ENCODE measurements at regions not wholly inside any gene's neighbourhood (a gene's known extent, or its start where the extent isn't known, plus 50 kb on each side); places are given as distances from the start of the nearest gene placed in this dataset.
A peak's percentile ranks its signal among the peaks of the same experiment; 100 is the strongest.
"Not testable (repeated sequence)": the region's sequence is repeated elsewhere in the genome, so short reads cannot be mapped to it uniquely, and the experiment has no call there.

DNA sequence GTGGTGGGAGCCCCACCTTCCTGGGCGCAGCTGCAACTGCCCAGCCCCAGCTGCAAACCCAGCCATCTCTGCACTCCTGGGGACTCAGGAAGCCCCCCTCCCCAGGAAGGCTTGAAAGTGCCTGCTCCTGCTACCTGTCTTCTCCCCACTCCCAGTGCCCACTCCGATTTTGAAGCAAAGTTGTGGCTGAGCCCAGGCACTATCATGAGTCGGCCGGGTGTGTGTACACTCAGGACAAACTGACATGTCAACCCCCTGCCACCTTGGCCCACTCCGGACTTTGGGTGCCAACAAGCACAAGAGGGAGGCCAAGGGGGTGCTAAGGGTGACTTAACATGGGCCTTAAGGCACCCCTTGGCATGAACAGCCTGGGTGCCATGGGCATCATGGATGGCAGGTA, 325.5 kb upstream of the PTGER4 start:
- DNase-seq (ENCODE audit: low read depth), result no peak

DNA sequence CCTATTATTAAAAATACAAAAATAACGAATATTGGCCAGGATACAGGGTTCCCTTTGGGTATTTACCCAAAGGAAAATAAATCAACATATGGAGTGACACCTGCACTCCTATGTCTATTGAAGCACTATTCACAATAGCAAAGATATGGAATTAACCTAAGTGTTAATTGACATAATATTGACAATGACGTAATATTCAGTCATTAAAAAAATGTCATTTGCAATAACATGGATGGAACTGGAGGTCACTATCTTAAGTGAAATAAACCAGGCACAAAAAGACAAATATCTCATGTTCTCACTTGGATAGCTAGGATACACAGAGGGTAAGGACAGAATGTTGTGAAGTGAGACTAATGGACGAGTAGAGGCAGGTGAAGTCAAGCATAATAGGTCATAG, 326.3 kb upstream of the PTGER4 start:
- DNase-seq (ENCODE audit: low read depth), result no peak

DNA sequence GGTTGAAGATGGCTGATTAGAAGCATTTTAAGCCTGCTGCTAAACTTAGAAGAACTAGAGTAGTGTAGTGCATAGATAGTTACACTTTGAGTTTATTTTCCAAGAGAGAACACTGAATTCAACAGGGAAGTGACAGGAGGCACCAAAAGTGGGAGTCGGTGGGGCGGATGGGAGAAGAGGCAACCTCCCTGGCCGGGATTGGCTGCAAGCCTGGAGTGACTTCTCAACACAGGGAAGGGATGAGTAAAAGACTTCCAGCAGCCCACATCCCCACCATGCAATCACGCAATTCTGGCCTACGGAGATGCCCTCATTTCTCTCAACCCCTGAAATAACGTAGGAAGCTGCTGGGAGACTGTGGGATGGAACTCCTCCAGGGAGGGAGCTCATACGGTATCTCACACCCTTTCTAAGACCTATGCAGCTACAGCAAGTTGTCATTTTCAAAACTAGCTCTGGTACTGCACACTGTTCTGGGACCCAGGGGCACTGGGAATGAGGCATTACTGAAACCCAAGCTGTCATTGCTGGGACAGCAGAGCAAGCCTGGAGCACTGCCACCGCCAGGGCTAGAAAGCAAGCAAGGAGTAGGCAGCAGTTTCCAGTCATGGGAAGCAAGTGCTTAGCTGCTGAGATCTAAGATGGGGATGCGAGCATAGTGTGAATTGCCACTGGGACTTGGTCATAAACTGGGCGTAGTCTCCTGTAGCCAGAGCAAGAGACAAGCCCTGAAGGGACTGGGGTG, 331.6 kb upstream of the PTGER4 start:
- no peak for DNase-seq (ENCODE audit: low read depth)

DNA sequence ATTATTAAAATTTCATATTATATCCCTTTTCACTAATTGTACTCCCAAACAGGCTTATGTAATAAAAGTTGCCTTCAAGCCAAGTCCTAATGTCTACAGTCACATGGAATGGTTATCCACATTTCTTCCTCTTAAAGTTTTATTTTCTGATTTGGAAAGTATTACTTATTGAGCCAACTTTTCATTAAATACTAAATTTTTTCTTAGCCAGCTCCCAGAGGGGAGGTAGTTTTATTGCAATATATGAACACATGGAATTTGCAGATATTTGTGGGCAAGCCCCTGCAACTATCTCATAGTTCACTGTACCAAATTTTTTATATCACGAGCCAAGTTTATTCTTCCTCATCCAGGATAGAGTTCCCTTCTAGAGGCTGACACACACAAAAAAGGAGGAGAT, 332.8 kb upstream of the PTGER4 start:
- DNase-seq (ENCODE audit: low read depth), result no peak

DNA sequence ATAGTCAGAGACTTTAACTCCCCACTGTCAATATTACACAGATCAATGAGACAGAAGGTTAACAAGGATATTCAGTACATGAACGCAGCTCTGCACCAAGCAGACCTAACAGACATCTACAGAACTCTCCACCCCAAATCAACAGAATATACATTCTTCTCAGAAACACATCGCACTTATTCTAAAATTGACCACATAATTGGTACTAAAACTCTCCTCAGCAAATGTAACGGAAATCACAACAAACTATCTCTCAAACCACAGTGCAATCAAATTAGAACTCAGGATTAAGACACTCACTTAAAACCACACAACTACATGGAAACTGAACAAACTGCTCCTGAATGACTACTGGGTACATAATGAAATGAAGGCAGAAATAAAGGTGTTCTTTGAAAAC, 341.3 kb upstream of the PTGER4 start:
- DNase-seq (ENCODE audit: low read depth), result not testable (repeated sequence)

DNA sequence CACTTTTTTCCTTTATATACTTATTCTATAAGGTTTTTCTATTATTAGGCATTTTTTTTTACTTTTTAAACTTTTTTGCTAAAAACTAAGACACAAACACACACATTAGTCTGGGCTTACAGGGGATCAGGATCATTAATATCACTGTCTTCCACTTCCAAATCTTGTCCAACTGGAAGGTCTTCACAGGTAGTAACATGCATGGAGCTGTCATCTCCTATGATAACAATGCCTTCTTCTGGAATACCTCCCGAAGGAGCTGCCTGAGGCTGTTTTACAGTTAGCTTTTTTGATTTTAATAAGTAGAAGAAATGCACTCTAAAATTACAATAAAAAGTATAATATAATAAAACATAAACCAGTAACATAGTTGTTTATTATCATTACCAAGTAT, 345.5 kb upstream of the PTGER4 start:
- no peak for DNase-seq (ENCODE audit: low read depth)

DNA sequence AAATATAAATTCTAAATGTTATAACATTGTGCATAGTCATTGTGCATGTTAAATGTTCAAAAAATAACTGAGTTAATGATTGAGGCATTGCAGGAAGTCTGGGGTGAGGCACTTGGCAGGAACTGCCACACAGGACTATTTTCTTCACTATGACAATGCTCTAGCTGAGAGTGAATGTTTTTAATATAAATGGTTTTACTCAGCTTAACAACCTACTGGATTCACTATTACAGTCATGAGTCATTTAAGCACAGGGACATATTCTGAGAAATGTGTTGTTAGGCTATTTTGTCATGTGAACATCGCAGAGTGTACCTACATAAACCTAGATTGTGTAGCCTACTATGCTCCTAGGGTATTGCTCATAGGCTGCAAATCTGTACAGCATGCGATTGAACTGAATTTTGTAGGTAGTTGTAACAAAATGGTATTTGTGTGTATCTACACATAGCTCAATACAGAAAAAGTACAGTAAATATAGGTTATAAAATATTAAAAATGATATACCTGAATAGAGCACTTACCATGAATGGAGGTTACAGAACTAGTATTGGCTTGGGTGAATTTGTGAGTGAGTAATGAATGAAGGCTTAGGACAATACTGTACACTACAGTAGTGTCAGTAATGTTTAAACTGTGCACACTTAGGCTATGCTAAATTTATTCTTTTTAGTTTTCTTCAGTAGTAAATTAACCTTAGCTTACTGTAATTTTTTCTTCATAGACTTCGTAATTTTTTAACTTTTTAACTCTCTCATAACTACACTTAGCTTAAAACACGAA, 346.1 kb upstream of the PTGER4 start:
- peak; percentile 70 for DNase-seq (ENCODE audit: low read depth)

DNA sequence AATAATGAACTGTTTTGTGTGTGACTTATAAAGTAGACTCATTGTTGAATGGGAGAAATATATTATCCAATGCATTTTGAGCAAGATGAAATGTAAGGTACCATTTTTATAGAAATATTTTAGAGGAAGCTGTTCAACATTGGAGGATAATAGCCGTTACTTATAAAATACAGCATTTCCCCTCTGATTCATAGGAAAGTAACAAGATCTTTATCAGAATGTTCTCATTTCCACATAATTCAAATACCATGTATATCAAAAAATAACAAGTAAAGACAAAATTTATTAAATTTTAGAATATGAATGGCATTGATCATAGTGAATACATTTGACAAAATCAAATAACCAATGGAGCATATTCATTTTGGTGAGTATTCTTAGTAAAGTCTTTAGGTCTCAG, 346.7 kb upstream of the PTGER4 start:
- peak; percentile 6 for DNase-seq (ENCODE audit: low read depth)

DNA sequence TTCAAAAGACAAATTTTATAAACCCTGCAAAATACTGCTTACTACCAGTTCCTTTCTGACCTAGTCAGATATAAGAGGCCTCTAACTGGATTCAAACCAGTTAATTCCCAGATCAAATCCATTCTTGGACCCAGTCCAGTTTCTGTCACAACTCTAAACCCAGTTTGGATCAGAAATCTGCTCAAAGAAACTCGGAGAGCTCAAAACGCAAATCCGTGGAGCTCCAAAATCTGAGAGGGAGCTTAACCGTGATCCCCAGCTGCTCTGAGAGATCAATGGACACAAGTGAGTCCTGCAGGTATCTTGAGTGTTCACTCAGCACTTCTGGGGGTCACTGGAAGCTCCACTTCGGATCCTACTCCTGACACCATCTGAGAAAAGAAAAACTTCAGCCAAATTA, 348.1 kb upstream of the PTGER4 start:
- DNase-seq (ENCODE audit: low read depth), result no peak

DNA sequence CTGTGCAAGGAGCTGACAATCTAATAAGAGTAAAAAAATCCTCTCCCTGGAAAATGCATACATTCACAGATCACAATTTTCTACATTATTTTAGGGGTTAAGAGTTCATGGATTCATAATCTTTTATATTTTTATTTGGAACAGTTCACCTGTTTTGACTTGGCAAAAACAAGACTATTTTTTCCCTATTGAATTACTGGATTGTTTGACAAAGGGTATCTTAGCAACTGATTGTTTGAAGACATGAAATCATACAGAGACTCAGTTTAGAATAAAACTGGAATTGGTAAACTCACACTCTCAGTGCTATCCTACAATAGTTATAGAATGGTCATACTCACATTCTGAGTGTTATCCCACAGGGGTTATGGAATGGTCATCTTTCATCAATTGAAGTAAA, 358.2 kb upstream of the PTGER4 start:
- peak; percentile 5 for DNase-seq (ENCODE audit: low read depth)

DNA sequence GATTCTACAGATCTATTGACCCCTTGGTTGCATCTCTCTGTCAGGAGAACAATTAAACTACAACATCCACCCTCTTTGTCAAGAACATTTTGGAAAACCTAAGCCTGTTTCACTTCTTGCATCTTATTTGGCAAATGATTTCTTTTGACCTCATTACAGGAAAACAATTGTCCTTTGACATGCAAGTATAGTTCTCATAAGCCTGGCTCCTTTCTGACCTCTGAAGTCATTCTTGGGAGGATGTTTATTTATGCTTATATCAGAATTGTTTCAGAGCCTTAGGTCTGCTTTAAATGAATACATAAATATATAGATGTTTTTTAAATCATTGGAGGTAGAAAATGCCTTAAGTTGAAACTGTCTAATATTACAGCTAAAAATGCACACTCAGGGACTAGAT, 361.3 kb upstream of the PTGER4 start:
- DNase-seq (ENCODE audit: low read depth), result no peak

DNA sequence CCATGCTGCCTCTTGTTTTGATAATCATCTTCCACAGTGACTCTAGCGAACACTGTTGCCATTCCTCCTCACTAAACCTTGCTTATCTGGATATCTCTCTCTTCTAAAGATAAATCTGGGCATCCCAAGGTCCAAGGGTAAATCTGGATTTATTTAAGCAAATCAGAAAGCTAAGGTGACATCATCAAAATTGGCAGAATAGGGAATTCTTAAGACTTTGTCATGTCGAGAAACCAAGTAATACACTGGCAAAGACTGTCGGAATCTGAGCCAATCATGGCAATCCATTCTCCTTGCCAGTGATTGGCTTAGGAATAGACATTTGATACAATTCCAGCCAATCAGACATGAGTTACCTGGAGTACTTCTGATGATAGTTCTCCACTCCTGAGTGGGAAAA, 362.7 kb upstream of the PTGER4 start:
- no peak for DNase-seq (ENCODE audit: low read depth)

DNA sequence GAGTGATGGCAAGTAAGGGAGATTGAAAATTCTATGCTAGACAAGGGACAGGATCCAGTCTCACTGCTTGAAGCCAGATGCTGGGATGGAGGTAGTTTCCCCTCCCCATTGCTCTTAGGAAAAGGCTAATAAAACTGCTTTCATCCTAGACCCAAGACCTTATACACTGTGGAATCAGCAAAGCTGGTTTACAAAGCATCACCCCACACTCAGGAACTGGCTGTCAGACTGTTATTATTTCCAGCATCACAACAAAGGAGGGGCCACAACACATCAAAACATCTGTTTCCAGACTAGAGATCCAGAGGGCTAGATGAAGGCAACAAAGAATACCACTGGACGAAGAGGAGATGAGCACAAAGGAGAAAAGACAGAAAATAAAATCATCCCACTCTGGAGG, 364.6 kb upstream of the PTGER4 start:
- DNase-seq (ENCODE audit: low read depth), result no peak

DNA sequence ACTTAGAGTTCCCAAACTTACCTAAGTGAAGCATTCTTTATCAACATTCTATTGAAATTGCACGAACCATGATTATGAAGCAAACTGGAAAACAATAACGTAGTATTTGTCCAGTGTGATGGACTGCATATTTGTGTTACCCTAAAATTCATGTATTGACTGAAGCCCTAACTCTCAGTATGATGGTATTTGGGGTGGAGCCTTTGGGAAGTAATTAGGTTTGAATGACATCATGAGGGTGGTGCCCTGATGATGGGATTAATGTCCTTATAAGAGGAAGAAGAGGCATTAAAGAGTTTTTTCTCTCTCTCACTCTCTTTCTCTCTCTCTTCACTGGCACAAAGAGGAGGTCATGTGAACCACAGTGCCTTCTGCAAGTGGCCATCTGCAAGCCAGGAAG, 365.4 kb upstream of the PTGER4 start:
- DNase-seq (ENCODE audit: low read depth), result no peak

DNA sequence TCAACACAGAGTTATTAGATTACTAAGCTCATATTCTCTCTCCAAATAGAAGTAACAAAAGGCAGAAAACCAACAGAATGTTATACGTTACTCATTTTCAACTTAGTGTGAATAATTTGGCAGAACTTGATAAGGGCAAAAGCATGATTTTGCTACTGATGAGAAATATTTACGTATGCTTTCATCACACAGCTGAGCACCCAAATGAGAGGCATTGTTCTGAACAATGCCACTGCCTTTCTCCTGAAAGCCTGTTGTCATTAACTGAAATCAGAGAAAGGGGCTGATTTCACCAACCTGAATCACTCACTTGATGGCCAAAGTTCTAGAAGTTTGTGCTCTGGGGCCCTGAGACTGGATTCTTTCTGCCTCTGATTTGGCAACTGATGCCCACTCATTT, 367.5 kb upstream of the PTGER4 start:
- DNase-seq (ENCODE audit: low read depth), result no peak

DNA sequence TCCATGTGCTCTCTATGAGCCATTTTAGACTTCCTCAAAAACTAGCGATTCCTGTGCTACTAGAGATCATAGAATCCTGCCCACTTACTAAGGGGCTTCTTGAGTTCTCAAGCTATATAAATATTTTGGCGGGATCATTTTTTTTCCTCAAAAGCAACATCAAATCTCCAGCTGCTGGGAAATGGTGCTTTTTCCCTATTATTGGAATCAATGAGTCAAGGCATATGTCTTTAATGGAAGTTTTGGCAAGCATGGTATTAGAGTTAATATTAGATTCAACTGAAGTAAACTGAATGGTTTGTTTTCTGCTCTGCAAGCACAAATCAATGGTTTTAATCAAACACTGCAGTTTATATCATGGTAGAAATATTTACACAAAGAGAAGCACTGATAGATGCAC, 369.9 kb upstream of the PTGER4 start:
- no peak for DNase-seq (ENCODE audit: low read depth)

DNA sequence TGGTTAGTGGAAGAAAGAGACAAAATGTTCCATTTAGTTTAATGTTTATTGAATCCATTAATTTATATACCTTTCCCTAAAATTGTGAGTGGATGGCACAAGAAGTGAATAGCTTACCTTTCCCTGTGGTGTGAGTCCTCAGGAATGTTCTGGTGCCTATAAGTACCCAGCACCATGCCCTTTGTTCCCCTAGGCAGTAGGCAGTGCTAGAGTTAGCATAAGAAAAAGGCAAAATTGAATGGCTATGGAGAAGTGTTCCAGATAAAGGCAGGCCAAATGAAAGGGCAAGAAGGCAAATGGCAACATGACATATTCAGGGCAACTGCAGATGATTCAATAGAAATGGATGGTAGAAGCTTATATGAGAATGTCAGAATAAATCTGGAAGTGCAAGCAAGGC, 370.8 kb upstream of the PTGER4 start:
- no peak for DNase-seq (ENCODE audit: low read depth)

DNA sequence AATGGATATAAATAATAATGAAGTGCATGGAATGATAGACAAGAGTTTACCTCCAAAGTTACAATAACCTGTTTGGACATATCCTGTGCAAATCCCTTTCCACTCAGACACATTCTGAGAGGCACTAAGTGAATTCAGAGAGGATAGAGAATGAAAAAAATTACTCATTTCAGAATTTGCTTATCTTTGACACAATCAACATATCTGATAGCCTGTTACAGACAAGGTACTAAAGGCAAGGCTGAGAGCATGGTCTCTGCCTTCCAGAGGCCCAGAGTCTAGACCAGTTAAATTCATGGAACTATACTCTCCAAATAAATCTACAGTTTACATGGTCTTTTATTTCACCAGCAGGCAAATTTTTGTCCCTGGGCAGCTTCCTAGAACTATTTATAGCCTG, 371.8 kb upstream of the PTGER4 start:
- DNase-seq (ENCODE audit: low read depth), result no peak

DNA sequence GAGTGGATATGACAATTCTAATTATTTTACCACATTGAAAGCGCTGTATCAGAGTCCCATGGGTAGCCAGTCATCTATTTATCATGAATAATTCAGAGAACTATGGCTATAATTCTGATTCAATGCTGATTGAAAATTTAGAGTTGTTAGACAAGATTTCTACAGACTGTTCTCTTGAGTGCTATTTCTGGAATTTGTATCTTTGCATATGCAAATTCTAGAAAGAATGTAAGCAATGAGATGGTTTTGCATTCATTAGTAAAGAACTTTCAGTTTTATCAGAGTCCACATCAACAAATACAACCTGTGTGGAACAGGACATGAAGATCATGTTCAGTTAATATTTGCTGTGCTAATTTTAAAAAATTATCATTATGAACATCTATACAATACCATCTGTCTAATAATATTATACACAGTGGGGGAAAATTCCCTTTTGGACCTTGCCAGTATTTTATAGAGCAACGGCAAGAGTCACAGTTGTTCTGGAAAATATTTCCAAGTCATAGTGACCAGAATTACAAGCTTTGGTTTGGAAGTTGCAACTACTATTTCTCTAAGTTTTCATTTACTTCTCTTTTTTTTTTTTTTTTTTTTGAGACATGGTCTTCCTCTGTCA, 372.7 kb upstream of the PTGER4 start:
- DNase-seq (ENCODE audit: low read depth), result no peak

DNA sequence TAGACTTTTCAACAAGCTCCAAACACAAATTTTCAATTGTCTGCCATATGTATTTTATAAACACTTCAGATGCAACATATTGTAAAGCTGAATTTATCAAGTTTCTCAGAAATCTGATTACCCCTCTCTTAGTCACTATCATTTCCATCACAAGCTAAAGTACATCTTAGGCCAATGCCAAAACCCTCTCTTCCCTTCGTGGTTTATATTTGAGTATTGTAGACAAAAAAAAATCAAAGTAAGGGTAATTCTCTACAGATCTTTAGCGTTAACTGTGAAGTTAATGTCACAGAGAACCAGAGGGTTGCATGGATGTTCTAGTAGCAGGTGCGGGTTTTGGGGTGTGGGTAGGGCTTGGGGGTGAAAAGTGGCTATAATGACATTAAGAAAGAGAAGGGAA, 387.7 kb upstream of the PTGER4 start:
- no peak for DNase-seq (ENCODE audit: low read depth)

DNA sequence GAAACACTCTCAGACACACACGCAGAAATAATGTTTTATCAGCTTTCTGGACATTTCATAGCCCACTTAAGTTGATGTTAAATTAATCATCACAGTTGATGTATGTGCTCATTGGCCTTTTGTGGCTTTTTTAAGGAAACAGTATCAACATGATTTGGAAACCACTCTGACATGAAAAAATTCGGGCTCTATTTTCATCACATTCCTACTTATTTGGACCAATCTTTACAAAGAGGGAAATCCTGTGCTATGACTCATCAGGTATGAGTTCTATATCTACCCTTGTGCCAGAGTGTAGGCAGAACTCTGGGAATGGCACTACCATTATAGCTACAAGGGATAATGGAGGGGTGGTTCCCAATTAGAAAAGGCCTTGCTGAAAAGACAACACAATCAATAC, 388.4 kb upstream of the PTGER4 start:
- DNase-seq (ENCODE audit: low read depth), result peak; percentile 54

DNA sequence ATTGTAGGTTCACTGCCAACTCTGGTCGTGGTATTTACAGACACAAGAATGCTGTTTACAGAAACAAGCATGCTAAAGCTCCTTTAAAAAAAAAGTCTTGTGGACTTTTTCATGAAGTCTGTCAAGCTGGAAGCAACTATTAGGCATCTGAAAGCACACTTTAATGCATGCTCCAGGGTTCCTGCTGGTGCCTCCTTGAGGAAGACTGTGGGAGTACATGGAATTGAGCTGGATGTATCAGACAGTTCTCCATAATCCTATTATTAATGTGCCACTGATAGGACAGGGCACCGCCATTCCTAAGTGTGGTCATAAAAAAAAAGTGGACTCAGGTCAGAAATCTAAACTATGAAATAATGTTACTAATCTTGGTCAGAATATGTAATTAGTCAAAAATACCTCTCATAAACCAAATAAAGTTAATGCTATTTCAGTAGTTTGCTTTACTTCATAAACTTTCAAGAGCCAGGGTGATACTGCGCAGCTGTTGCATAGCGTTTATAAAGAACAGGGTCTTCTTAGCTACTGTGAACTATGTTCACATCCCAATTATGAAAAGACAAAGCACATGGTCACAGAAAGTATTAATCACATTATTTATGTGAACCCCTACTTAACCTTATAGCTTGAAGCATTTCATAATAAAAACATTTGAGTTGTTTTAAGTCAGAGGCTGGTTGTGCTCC, 390.8 kb upstream of the PTGER4 start:
- no peak for DNase-seq (ENCODE audit: low read depth)

Data from LHCN-M2 (cell line).